ENCODE measurements at regions not wholly inside any gene's neighbourhood (a gene's known extent, or its start where the extent isn't known, plus 50 kb on each side); places are given as distances from the start of the nearest gene placed in this dataset.
"Not testable (repeated sequence)": the region's sequence is repeated elsewhere in the genome, so short reads cannot be mapped to it uniquely, and the experiment has no call there.

DNA sequence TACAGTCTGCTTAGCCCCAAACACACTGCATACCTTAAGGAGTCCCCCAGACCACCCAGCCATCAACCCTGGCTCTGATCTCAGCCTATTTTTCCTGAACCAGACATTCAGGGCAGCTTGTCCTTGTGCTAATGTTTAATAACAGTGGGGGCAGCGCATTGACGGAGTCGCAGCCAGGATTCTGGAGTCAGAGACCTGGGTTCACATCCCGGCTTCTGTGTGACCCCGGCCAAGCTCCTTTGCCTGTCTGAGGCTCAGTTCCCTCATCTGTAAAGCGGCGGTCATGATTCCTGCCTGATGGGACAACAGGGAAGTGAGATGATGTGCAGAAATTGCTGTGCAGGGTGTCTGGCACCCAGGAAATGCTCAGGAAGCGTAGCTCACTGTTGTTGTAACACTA lies 63.1 kb downstream of the MATN1 start:
- no peak for DNase-seq

DNA sequence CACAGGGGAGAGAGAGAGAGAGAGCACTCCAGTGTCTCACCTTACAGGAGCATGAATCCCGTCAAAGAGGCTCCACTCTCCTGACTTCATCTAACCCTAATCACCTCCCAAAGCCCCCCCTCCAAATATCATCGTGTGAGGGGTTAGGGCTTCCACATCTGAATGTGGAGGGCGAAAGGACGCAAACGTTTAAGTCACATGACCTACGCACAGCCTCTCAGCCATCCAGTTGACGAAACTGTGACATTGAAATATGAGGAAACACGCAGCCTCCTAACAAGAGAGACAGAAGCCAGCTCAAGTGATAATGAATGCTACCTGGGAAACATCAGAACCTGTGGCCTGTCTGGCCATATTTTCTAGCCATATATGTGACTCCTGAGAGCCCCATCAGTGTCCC lies 63.7 kb downstream of the MATN1 start:
- DNase-seq = no peak

DNA sequence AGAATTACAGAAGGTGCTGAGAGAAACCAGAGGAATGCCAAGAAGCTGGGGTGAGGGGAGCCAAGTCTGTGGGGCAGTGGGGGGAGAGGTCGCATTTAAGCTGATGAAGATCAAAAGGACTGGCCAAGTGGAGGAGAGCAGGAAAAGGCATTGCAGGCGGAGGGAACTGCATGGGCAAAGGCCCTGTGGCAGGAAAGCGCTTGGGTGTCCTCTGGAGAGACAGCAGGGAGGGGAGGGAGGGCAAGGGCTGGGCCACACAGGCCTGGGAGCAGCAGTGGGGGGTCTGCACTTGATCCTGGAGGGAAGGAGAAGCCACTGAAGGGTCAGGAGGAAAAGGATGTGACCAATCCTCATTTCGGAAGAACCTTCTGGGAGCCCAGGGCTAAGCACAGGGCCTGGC lies 65.0 kb downstream of the MATN1 start:
- not testable (repeated sequence) for DNase-seq

GRCh38 chr1:30658014-30658336 lies 65.4 kb downstream of the MATN1 start:
- DNase-seq = no peak

DNA sequence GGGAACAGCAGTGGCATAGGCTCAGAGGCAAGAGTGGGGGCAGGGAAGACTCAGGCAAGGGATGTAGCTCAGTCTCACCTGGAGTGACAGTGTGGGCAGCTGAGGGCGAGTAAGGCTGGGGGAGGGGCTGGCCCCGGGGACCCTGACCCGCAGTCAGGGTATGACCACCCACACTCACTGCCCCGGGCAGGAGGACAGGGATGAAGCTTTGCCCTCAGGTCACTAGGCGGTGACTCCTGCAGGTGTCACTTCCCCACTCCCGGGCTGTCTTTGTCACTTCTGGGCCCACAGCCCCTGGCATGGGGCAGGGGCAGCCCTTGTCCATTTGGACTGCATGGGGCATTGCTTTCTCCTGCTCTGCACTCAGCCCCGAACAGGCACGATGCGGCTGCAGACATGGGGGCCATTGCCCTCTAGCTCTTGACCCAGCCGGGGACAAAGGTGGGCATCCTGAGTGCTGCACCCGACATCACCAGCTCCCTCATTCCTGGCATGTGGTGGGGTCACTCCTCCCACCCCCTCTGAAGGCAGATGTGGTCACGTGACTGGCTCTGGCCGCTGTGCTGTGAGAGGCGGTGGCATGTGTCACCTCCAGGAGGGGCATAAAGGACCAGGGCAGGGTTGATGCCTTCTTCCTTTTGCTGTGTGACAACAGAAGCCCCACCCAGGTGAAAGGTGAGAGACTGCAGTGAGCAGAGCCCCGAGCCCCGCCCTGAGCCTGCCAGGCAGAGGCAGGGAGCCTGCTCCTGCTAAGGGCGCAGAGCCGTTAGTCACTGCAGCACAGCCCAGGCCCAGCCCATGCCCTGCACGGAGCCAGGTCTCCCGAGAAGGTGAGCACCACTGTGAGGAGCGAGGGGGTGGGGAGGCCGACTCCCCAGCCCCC lies 66.0 kb downstream of the MATN1 start:
- no peak for DNase-seq

DNA sequence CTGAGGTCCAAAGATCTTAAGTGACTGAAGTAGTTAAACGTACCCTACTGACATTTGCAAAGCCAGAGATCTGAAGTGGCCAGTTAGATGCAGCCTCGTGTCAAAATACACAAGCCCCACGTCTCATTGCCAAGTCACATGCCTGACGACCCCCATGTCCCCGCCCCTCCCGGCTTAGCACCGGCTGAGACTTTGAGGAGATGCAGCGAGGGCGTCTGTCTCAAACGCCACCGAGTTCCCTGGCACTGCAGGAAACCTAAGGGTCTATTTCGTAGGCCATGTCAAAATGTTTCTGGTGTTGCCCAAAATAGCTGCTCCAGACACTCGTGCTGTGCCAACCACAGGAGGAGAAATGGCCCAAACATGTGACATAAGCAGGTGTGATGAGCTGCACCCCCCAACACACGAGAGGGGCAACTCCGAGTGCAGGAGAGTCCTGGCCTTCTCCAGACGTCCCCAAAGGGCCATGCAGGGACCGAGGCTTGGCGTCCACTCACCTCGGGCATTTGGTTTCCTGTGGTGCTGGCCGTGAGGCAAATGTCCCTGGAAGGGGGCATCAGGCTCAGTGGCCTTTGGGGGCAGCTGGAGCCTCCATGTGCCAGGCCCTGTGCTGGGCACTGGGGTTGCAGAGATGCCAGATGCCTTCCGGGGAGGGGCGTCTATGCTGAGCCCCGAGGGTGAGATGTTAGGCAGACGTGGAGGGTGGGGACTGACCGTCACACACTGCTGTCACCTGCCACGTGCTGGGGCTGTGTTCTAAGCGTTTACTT lies 67.0 kb downstream of the MATN1 start:
- no peak for DNase-seq

GRCh38 chr1:30655672-30656071 lies 67.7 kb downstream of the MATN1 start:
- no peak for DNase-seq

DNA sequence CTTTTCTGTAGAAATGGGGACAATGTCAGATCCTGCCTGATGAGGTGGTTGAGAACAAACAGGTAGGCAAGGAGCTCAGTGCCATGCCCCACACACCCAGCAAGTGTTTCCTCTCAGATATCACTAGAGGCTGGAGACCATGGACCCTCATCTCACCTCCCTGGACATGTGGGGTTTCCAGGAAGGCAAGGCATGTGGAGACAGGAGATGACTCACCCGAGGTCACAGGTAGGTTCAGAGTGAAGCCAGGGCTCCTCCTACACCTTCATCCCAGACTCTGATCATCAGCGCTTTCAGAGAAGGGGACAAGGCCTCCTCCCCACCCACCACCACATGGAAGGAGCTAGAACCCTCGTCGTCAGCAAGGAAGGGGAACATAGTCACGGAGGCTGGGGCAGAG lies 69.2 kb downstream of the MATN1 start:
- DNase-seq = no peak

DNA sequence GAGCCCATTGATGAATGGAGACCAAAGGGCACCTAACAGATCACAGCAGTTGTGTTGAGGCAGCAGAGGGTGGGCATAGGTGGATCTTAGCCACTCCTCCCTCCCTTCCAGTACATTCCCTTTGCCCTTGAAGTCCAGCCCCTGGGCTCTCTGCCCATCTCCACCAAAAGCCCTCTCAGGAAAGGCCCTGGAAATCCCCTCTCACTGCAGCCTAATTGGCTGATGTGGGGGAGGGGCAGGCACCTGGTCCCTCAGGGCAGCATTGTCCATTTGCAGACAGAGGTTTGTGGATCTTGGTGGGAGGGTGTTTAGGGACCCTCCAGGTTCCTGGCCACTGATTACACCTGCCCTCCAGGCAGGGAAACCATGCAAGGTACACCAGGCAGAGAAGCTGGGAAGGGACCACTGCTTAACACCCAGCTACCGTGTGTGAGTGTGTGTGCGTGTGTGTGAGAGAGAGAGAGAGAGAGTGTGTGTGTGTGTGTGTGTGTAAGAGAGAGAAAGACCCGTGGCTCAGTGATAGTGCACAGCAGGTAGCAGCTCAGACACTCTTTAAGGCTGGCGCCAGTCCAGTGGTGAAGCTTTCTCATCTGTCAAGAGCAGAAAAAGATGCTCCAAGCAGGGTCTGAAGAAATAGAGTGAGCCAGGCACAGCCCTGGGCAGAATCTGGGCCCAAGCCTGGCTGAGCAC lies 71.1 kb downstream of the MATN1 start:
- peak in 2 of 3 experiments; percentile 44 to 77 for DNase-seq

GRCh38 chr1:30651395-30651794 lies 72.0 kb downstream of the MATN1 start:
- DNase-seq = not testable (repeated sequence)

DNA sequence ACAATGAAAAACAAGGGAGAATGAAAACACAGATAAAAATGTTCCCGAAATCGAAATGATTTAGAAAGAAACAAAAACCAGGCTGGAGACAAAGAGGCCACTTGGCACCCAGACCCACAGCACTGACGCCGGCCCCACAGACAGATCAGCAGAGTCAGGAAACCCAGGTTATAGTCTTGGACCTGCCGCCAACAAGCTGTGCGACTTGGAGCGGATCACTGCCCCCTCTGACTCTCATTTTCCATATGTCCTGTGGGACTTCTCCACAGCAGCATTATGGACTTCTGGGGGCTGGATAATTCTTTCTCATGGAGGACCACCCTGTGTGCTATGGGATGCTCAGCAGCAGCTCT lies 72.4 kb downstream of the MATN1 start:
- no peak for DNase-seq

DNA sequence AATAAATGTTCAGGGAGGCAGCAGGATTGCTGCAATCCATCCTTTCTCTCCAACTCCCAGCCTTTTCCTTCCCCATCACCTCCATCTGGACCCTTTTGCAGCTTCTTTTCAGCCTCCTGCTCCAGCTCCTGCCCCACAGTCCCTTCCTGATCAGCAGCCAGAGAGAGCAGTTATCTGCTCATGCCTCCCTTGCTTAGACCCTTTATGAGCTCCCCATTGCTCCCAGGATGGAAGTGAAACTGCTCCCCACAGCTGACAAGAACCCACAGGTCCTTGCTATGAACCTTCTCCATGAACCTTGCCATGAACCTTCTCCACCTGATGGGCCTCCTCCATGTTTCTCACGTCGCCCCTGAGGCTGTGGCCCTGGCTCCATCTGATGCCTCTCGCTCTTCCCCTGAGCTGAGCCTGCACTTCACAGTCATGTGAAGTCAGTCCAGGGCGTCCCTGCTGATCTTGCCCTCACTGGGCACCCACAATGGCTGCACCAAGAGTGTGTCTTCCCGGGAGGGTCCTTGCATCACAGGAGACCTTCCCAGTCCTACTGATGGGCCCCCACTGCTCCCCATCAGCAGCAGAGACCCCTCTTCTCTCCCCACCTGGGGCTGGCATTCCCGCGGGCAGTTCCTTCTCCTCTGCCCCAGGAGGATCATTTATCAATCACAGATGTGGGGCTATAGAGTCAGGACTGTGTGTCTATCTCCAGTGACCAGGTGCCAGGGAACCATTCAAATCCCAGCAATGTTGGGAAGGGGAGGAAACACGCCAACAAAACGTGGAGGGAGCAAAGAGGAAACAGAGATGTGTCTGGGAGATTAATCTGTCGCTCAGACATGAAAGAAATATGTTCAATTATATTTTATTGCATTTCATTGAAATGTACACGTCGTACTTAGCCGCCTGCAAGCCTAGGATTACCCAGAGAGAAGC lies 73.1 kb downstream of the MATN1 start:
- peak in 1 of 3 experiments; percentile 12 for DNase-seq

GRCh38 chr1:30649321-30649991 lies 73.9 kb downstream of the MATN1 start:
- no peak for DNase-seq

GRCh38 chr1:30648408-30649000 lies 74.9 kb downstream of the MATN1 start:
- no peak for DNase-seq

- DNase-seq = no peak
These were observed 77.6 kb downstream of the MATN1 start for GRCh38 chr1:30645807-30646206.

GRCh38 chr1:30642391-30643120 lies 80.8 kb downstream of the MATN1 start:
- peak in 2 of 3 experiments; percentile 29 to 53 for DNase-seq

- DNase-seq = no peak
These were observed 81.6 kb downstream of the MATN1 start for GRCh38 chr1:30641572-30642353.

DNA sequence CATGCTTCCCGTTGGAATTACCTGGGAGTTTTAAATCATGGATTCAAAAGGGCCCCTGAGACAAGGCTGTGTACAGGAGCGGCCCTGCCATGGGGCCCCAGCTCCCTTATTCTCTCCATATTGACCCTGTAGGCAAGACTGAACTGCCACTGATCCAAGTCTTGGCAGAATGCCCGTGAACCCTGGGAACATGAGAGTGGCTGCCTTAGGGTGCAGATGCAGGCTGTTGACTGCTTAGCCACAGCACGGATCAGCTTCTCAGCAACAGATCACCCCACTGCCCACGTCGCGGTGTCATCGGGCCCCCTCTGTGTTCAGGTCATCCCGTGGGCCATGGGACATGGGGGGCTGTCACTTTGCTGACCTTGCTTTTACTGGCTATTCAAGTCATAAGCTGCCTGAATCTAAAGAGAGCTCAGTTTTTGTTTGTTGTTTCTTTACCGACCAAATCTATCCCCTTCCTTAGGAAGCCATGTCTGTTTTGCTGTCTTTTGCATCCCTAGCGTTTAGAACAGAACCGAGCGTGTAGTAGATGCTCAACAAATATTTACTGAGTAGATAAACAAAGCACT lies 83.4 kb downstream of the MATN1 start:
- peak in 1 of 3 experiments; percentile 42 for DNase-seq

DNA sequence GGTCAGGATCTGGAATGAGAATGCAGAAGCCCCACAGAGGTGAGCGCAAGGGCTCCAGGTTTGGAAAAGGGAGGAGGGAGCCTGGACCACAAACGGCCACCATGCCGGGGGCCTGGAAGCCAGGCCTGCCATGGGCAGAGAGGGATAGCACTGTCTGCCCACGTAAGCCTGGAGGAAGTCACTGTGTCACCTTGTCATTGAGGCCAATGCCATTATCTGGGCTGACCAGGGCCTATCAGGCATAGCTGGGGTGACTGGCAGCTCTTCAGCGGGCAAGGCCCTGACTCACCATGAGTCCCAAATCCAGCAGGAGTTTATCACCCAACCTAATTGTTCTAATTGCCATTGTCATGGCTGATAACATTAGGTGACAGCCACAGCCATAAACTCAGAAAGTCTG lies 84.6 kb downstream of the MATN1 start:
- DNase-seq = no peak

- no peak for DNase-seq
These were observed 85.3 kb downstream of the MATN1 start for GRCh38 chr1:30638086-30638485.

Measured in NCI-H1417 (cell line).